ENCODE measurements at regions not wholly inside any gene's neighbourhood (a gene's known extent, or its start where the extent isn't known, plus 50 kb on each side); places are given as distances from the start of the nearest gene placed in this dataset.

- Histone ChIP-seq H3K4me1 (ENCODE audit: control insufficient read depth, insufficient read depth, low read length) (no peaks in the 10 kb centered on the region), H3K4me3 (ENCODE audit: insufficient read depth, low read depth, low read length) (no peak overlapping the region), H2BK15ac (ENCODE audit: low read depth, low read length) (no peak overlapping the region), H3K27ac (ENCODE audit: insufficient read depth, low read length) (no peak overlapping the region), H3K9me1 (ENCODE audit: insufficient read depth, low read length) (no peaks in the 10 kb centered on the region), H2BK120ac (ENCODE audit: low read depth, low read length) (no peak overlapping the region), H3K9ac (ENCODE audit: low read depth, low read length) (no peak overlapping the region), H2BK5ac (ENCODE audit: low read depth, low read length, poor library complexity, severe bottlenecking) (no peak overlapping the region), H3K18ac (ENCODE audit: low read depth, low read length) (no peak overlapping the region), H4K8ac (ENCODE audit: low read depth in 2 of 2, low read length in 2 of 2) (no peak overlapping the region), H3K4me2 (ENCODE audit: low read depth, low read length) (no peak overlapping the region), H3K27me3 (ENCODE audit: control insufficient read depth, insufficient read depth, low read length) (no peaks in the 10 kb centered on the region), H3K79me1 (ENCODE audit: low read depth in 1 of 2, low read length in 2 of 2) (no peaks in the 10 kb centered on the region), H3K56ac (ENCODE audit: extremely low read depth, insufficient read depth, low read length) (no peak overlapping the region), H2AK9ac (replicated peaks; ENCODE audit: low read depth, low read length, poor library complexity) (no peak overlapping the region), H4K91ac (ENCODE audit: insufficient read depth, low read depth, low read length) (no peak overlapping the region), H3K23ac (ENCODE audit: low read depth, low read length) (no peak overlapping the region), H3K36me3 (ENCODE audit: control insufficient read depth, insufficient read depth, low read length) (no peaks in the 10 kb centered on the region), H4K5ac (ENCODE audit: low read depth, low read length) (no peak overlapping the region), H2AK5ac (ENCODE audit: low read depth, low read length) (no peak overlapping the region), H2BK20ac (ENCODE audit: low read depth, low read length) (no peak overlapping the region), H4K20me1 (ENCODE audit: insufficient read depth, low read length) (no peaks in the 10 kb centered on the region), H3K9me3 (ENCODE audit: control insufficient read depth, insufficient read depth, low read length) (peaks cover 53% of the 10 kb centered on the region), H3K14ac (replicated peaks; ENCODE audit: low read depth, low read length) (no peak overlapping the region), H2AFZ (replicated peaks; ENCODE audit: low read length, poor library complexity) (no peak overlapping the region), H3K4ac (ENCODE audit: low read depth, low read length) (no peak overlapping the region)
- dilution Hi-C loops (cut with HindIII; ENCODE audit: low sequenced_read_pairs, unreplicated experiment) = no loop called here
- no TSS peak for BruUV-seq (replicated peaks)
- ChIA-PET CTCF (no interaction called here), POLR2A (ENCODE audit: unreplicated experiment) (no interaction called here)
- in situ Hi-C loops (cut with MboI; ENCODE audit: low sequenced_read_pairs) = no loop called here
- TF ChIP-seq POLR2A (IDR thresholded peaks at IDR 0.05; ENCODE audit: low read depth, low read length) (no peak), MAFK (IDR thresholded peaks at IDR 0.05; ENCODE audit: low read depth, low read length) (no peak), RFX5 (IDR thresholded peaks at IDR 0.05; ENCODE audit: low read depth, low read length) (no peak), MXI1 (IDR thresholded peaks at IDR 0.05; ENCODE audit: borderline replicate concordance, low read depth, low read length) (no peak), RAD21 (IDR thresholded peaks at IDR 0.05; ENCODE audit: low read length) (no peak), MAZ (IDR thresholded peaks at IDR 0.05; ENCODE audit: borderline replicate concordance, low read depth, low read length) (no peak), CHD1 (IDR thresholded peaks at IDR 0.05; ENCODE audit: low read depth, low read length) (no peak), USF2 (IDR thresholded peaks at IDR 0.05; ENCODE audit: low read depth, low read length) (no peak), FOS (IDR thresholded peaks at IDR 0.05; ENCODE audit: low read depth, low read length) (no peak), SMC3 (IDR thresholded peaks at IDR 0.05; ENCODE audit: low read depth, low read length) (no peak), NFE2L2 (IDR thresholded peaks at IDR 0.05; ENCODE audit: low read depth, low read length) (no peak), RCOR1 (IDR thresholded peaks at IDR 0.05; ENCODE audit: insufficient replicate concordance, low read length) (no peak), BHLHE40 (IDR thresholded peaks at IDR 0.05; ENCODE audit: low read depth, low read length) (no peak), CEBPB (IDR thresholded peaks at IDR 0.05; ENCODE audit: low read depth, low read length) (no peak)
- TF ChIP-seq, protein P1, sequence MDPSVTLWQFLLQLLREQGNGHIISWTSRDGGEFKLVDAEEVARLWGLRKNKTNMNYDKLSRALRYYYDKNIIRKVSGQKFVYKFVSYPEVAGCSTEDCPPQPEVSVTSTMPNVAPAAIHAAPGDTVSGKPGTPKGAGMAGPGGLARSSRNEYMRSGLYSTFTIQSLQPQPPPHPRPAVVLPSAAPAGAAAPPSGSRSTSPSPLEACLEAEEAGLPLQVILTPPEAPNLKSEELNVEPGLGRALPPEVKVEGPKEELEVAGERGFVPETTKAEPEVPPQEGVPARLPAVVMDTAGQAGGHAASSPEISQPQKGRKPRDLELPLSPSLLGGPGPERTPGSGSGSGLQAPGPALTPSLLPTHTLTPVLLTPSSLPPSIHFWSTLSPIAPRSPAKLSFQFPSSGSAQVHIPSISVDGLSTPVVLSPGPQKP (IDR thresholded peaks at IDR 0.05; ENCODE audit: borderline replicate concordance, low read depth, low read length) = no peak
- TF ChIP-seq, protein P2, sequence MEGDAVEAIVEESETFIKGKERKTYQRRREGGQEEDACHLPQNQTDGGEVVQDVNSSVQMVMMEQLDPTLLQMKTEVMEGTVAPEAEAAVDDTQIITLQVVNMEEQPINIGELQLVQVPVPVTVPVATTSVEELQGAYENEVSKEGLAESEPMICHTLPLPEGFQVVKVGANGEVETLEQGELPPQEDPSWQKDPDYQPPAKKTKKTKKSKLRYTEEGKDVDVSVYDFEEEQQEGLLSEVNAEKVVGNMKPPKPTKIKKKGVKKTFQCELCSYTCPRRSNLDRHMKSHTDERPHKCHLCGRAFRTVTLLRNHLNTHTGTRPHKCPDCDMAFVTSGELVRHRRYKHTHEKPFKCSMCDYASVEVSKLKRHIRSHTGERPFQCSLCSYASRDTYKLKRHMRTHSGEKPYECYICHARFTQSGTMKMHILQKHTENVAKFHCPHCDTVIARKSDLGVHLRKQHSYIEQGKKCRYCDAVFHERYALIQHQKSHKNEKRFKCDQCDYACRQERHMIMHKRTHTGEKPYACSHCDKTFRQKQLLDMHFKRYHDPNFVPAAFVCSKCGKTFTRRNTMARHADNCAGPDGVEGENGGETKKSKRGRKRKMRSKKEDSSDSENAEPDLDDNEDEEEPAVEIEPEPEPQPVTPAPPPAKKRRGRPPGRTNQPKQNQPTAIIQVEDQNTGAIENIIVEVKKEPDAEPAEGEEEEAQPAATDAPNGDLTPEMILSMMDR (conservative IDR thresholded peaks at IDR 0.05; ENCODE audit: low read depth, low read length) = no peak
- intact Hi-C loops (cut with micrococcal nuclease) = no loop called here
- WGBS, 2 experiments (ENCODE audit: extremely low coverage in 2 of 2, insufficient read length in 1 of 2) = no CpG with 5 or more reads among the region's 6 CpGs
- DNase-seq (no peak), ATAC-seq (ENCODE audit: low read depth) (no peak)
These were observed 305.9 kb downstream of the BRD1 start for GRCh38 chr22:49521787-49522224.

All from IMR-90 (cell line).